ENCODE measurements at regions not wholly inside any gene's neighbourhood (a gene's known extent, or its start where the extent isn't known, plus 50 kb on each side); places are given as distances from the start of the nearest gene placed in this dataset.

DNA sequence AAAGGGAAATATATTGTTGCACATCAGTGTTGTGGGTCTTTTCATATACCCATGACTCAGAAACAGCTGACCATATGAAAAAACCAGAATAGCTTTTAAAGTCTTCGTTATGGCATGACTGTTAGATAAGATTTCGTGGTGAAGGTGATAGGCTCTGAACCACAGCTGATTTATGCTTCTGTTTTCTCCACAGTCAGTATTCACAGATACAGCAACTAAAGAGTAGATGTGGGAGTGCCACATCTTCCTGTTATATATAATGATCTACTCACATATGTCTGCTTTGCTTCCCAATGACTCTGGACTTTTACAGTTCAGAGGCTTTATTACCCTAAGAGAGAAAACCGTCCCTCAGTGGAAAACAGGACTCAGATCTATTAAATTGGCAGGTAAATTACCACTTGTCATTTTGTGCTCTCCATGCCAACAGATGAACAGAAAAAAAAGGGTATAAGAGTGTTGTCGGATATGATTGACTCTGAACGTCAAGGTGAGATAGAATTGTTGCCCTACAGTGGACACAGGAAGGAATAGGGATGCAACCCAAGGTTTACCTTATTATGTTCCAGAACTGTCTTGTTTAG, 1037.1 kb downstream of the GALC start:
- H3K9me3 ChIP-seq (ENCODE audit: control insufficient read depth, insufficient read depth, low read length) = no peaks in the 10 kb centered on the region
- no peaks in the 10 kb centered on the region; the same call in 1 of the 2 replicates for H3K9me2 ChIP-seq (replicated peaks; ENCODE audit: control insufficient read depth, low read length)
- H3K36me3 ChIP-seq (ENCODE audit: control insufficient read depth, low read length) = no peaks in the 10 kb centered on the region
- H3K79me2 ChIP-seq (ENCODE audit: control insufficient read depth, low read length) = no peaks in the 10 kb centered on the region
- no peak for TF ChIP-seq EZH2phosphoT487 (IDR thresholded peaks at IDR 0.05; ENCODE audit: borderline replicate concordance, low read length)
- TF ChIP-seq, protein P1, sequence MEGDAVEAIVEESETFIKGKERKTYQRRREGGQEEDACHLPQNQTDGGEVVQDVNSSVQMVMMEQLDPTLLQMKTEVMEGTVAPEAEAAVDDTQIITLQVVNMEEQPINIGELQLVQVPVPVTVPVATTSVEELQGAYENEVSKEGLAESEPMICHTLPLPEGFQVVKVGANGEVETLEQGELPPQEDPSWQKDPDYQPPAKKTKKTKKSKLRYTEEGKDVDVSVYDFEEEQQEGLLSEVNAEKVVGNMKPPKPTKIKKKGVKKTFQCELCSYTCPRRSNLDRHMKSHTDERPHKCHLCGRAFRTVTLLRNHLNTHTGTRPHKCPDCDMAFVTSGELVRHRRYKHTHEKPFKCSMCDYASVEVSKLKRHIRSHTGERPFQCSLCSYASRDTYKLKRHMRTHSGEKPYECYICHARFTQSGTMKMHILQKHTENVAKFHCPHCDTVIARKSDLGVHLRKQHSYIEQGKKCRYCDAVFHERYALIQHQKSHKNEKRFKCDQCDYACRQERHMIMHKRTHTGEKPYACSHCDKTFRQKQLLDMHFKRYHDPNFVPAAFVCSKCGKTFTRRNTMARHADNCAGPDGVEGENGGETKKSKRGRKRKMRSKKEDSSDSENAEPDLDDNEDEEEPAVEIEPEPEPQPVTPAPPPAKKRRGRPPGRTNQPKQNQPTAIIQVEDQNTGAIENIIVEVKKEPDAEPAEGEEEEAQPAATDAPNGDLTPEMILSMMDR (IDR thresholded peaks at IDR 0.05; ENCODE audit: low read depth, low read length, poor library complexity, severe bottlenecking) = no peak
- H3K4me2 ChIP-seq (ENCODE audit: low read length) = no peak overlapping the region
- H4K20me1 ChIP-seq (ENCODE audit: control insufficient read depth, insufficient read depth, low read depth, low read length) = no peaks in the 10 kb centered on the region
- H3F3A ChIP-seq (ENCODE audit: control insufficient read depth, insufficient read depth) = no peaks in the 10 kb centered on the region
- no peak overlapping the region for H3K27ac ChIP-seq (ENCODE audit: low read depth, low read length)
- H3K4me1 ChIP-seq (ENCODE audit: control insufficient read depth, low read length) = no peaks in the 10 kb centered on the region
- no peaks in the 10 kb centered on the region for H3K27me3 ChIP-seq (ENCODE audit: control insufficient read depth, low read length)
- no peak overlapping the region for H3K4me3 ChIP-seq (ENCODE audit: low read length)

DNA sequence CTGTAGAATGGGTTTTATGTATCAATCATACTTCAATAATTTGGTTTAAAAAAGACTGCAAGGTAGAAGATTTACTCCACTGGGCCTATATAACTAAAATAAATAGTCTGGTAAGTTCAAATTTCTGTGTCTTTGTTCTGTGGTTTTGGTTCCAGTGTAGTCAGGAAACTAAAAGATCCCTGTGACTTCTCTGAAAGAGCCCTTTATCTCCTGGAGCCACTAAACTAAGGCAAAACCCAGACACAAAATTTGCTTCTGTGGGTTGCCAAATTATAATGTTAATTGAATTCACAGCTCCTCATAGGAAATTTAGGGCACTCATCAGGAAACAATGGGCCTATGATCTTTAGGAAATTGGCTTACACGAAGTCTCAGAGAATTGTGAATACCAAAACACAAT, 1038.4 kb downstream of the GALC start:
- H3K27ac ChIP-seq (ENCODE audit: low read depth, low read length) = no peak overlapping the region
- TF ChIP-seq, protein P1 (IDR thresholded peaks at IDR 0.05; ENCODE audit: low read depth, low read length, poor library complexity, severe bottlenecking) = no peak
- no peak for TF ChIP-seq EZH2phosphoT487 (IDR thresholded peaks at IDR 0.05; ENCODE audit: borderline replicate concordance, low read length)
- H3K9me3 ChIP-seq (ENCODE audit: control insufficient read depth, insufficient read depth, low read length) = no peaks in the 10 kb centered on the region
- no peaks in the 10 kb centered on the region for H3K36me3 ChIP-seq (ENCODE audit: control insufficient read depth, low read length)
- H3K79me2 ChIP-seq (ENCODE audit: control insufficient read depth, low read length) = no peaks in the 10 kb centered on the region
- H3K4me3 ChIP-seq (ENCODE audit: low read length) = no peak overlapping the region
- no peaks in the 10 kb centered on the region for H3F3A ChIP-seq (ENCODE audit: control insufficient read depth, insufficient read depth)
- H3K4me2 ChIP-seq (ENCODE audit: low read length) = no peak overlapping the region
- no peaks in the 10 kb centered on the region for H3K4me1 ChIP-seq (ENCODE audit: control insufficient read depth, low read length)
- no peaks in the 10 kb centered on the region for H3K27me3 ChIP-seq (ENCODE audit: control insufficient read depth, low read length)
- H3K9me2 ChIP-seq (replicated peaks; ENCODE audit: control insufficient read depth, low read length) = no peaks in the 10 kb centered on the region; the same call in 1 of the 2 replicates
- no peaks in the 10 kb centered on the region for H4K20me1 ChIP-seq (ENCODE audit: control insufficient read depth, insufficient read depth, low read depth, low read length)

DNA sequence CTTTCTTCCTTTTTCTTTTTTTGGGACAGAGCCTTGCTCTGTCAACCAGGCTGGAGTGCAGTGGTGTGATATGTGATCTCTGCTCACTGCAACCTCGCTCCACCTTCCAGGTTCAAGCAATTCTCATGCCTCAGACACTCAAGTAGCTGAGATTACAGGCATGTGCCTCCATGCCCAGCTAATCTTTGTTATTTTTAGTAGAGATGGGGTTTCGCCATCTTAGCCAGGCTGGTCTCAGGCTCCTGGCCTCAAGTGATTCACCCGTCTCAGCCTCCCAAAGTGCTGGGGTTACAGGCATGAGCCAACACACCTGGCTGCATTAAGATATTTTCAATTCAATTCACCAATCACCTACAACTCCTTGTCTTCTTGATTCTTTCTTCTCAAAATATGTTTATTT, 1046.5 kb downstream of the GALC start:
- Histone ChIP-seq H3K36me3 (ENCODE audit: control insufficient read depth, low read length) (no peaks in the 10 kb centered on the region), H3K9me3 (ENCODE audit: control insufficient read depth, insufficient read depth, low read length) (no peaks in the 10 kb centered on the region), H3K4me3 (ENCODE audit: low read length) (no peak overlapping the region), H3K79me2 (ENCODE audit: control insufficient read depth, low read length) (no peaks in the 10 kb centered on the region), H3K4me2 (ENCODE audit: low read length) (no peak overlapping the region), H3K27me3 (ENCODE audit: control insufficient read depth, low read length) (no peaks in the 10 kb centered on the region), H4K20me1 (ENCODE audit: control insufficient read depth, insufficient read depth, low read depth, low read length) (no peaks in the 10 kb centered on the region), H3K9me2 (replicated peaks; ENCODE audit: control insufficient read depth, low read length) (no peaks in the 10 kb centered on the region; the same call in 1 of the 2 replicates), H3K4me1 (ENCODE audit: control insufficient read depth, low read length) (no peaks in the 10 kb centered on the region), H3F3A (ENCODE audit: control insufficient read depth, insufficient read depth) (no peaks in the 10 kb centered on the region), H3K27ac (ENCODE audit: low read depth, low read length) (no peak overlapping the region)
- TF ChIP-seq, protein P1 (IDR thresholded peaks at IDR 0.05; ENCODE audit: low read depth, low read length, poor library complexity, severe bottlenecking) = no peak
- no peak for TF ChIP-seq EZH2phosphoT487 (IDR thresholded peaks at IDR 0.05; ENCODE audit: borderline replicate concordance, low read length)
